GM21390 (cell line): ENCODE measurements at regions not wholly inside any gene's neighbourhood (a gene's known extent, or its start where the extent isn't known, plus 50 kb on each side); places are given as distances from the start of the nearest gene placed in this dataset.
"Not testable (repeated sequence)": the region's sequence is repeated elsewhere in the genome, so short reads cannot be mapped to it uniquely, and the experiment has no call there.

Experiments
- ATAC-seq: cut with Tn5 transposase; IDR thresholded peaks from one replicate; pipeline ENCODE4 v1.9.1; 2021; ENCODE audit not compliant: unreplicated experiment

GRCh38 chr2:18049325-18049724, 170.9 kb downstream of the KCNS3 start:
- no peak for ATAC-seq

GRCh38 chr2:18047896-18048657, 169.6 kb downstream of the KCNS3 start:
- ATAC-seq: no peak

DNA sequence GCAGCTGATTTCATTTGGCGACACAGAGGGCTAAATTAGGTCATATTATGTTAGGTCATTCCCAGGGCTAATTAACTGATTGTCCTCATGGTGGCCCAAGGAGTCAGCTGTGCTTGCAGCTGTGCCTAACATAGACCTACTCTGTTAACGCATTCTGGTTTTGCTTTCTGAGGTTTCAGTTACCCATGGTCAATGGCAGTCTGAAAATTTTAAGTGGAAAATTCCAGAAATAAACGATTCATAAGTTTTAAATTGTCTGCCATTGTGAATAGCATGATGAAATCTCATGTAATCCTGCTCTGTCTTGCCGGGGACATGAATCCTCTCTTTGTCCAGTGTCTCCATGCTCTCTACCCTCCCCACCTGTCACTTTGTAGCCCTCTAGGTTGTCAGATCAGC, 168.7 kb downstream of the KCNS3 start:
- no peak for ATAC-seq

DNA sequence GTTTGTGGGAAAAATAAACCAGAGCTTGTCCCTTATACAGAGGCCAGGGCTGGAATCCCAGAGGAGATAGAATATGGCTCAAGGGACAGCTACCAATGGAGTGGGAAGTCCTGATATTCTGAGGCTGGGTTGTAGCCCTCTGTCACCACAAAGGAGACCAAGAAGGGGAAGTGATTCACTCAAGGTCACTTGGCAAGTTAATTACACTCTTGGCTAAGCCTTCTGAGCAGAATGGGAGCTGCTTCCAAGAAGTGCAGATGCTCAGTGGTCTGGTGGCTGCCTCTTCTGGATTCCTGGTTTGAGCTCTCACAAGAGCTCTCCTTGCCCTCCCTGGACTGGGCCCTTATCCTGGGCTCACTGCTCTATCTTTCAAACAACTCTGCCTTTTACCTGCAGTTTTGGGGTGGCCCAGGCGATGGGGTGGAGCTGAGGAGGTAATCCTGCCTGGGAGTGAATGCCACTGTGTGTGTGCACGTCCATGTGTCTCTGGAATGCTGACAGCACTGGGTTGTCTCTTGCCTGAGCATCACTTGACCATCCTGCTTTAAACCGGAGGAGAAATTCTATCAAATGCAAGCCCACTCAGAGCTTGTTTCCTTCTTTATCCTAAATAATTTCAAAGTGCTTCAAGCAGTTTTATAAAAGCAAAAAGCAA, 168.2 kb downstream of the KCNS3 start:
- ATAC-seq: no peak

DNA sequence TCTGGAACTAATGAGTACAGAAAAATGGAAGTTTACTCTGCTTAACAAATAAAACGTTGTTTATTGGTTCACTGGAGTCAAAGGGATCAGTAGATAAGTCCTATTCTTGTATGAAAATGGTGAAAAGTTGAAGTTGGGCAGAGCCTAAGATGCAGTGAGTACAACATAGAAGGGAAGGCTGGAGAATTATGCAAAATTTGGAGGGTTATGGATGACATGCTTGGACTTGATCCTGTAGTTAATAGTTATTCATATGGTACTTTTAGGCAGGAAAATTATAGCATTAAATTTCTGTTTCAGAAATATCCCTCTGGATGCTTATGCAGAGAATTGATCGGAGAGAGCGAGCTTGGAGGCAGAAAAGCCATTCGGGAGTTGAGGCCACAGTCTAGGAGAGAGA, 167.6 kb downstream of the KCNS3 start:
- no peak for ATAC-seq

DNA sequence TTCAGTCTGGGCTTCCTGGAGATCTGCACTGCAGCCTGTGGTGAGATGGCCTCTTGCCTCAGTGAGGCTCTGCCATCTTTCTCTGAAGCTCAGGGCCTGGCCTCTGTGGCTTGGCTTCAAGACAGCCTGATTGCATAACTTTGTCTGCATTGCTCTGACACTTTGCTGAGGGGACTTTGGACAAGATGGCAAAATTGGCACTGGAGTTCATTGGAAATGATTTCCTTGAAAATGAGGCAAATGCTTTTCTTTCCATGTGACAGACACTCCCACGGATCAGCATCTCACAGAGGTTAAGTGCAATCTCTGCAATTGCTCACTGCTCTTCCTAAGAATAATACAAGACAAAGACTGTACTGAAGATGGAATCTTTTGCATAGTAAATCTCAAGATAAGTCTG, 166.8 kb downstream of the KCNS3 start:
- no peak for ATAC-seq

- ATAC-seq: not testable (repeated sequence)
Measured at GRCh38 chr2:18017381-18017780, 138.9 kb downstream of the KCNS3 start.

- ATAC-seq: no peak
Measured at GRCh38 chr2:18009891-18010290, 131.4 kb downstream of the KCNS3 start.

- ATAC-seq: no peak
Measured at GRCh38 chr2:18005411-18005810, 126.9 kb downstream of the KCNS3 start.

GRCh38 chr2:18001671-18002070, 123.2 kb downstream of the KCNS3 start:
- ATAC-seq: no peak

DNA sequence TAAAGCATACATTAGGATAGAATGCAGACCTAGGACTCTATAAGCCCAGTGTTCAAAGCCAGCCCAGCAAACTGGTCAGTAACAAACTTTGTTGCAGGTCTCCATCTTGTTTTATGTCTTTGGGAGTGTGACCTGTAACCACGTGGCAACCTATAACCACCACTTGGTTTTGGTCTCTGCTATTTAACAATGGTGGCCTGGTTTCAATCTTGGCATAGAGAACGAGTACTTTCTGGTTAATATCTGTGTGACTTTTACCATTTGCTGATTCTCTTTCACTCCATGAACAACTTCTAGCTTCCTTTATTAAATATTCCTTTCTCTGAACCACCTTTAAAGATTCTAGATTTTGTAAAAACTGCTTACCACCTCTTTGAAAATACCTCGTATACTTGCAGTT, 118.5 kb downstream of the KCNS3 start:
- ATAC-seq: no peak

- no peak for ATAC-seq
Measured at GRCh38 chr2:17995593-17995992, 117.1 kb downstream of the KCNS3 start.
